ENCODE measurements at regions not wholly inside any gene's neighbourhood (a gene's known extent, or its start where the extent isn't known, plus 50 kb on each side); places are given as distances from the start of the nearest gene placed in this dataset.

DNA sequence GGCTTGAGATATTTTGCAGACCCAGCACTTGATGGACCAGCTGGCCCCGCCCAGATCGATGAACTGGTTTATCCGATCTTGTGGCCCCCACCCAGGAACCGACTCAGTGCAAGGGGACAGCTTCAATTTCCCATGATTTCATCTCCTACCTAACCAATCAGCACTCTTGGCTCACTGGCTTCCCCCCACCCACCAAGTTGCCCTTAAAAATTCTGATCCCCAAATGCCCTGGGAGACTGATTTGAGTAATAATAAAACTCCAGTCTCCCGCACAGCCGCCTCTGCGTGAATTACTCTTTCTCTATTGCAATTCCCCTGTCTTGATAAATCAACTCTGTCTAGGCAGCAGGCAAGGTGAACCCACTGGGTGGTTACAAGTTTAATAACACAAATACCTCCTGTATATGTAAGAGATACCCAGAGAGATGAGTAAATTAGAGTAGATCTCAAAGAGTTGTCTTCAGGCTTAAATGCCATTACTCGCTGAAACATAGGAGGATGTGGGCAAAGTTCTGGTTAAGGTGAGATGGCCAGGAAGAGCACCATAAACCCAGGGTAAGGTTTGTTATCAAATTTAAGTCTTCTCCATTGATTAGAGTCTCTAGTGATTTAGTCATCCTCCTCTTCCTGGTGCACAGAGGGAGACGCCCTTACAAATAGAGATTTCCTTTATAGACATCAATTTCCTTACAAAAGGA is 222.8 kb downstream of the ARL4C start:
- TF ChIP-seq, protein P1, sequence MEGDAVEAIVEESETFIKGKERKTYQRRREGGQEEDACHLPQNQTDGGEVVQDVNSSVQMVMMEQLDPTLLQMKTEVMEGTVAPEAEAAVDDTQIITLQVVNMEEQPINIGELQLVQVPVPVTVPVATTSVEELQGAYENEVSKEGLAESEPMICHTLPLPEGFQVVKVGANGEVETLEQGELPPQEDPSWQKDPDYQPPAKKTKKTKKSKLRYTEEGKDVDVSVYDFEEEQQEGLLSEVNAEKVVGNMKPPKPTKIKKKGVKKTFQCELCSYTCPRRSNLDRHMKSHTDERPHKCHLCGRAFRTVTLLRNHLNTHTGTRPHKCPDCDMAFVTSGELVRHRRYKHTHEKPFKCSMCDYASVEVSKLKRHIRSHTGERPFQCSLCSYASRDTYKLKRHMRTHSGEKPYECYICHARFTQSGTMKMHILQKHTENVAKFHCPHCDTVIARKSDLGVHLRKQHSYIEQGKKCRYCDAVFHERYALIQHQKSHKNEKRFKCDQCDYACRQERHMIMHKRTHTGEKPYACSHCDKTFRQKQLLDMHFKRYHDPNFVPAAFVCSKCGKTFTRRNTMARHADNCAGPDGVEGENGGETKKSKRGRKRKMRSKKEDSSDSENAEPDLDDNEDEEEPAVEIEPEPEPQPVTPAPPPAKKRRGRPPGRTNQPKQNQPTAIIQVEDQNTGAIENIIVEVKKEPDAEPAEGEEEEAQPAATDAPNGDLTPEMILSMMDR (IDR thresholded peaks at IDR 0.05 in 2 of 3, conservative IDR thresholded peaks at IDR 0.05 in 1 of 3; ENCODE audit: borderline replicate concordance in 1 of 3, insufficient read depth in 1 of 3, low read depth in 2 of 3, low read length in 2 of 3) = no peak
- TF ChIP-seq ZFX (IDR thresholded peaks at IDR 0.05) = no peak
- TF ChIP-seq, protein P2, sequence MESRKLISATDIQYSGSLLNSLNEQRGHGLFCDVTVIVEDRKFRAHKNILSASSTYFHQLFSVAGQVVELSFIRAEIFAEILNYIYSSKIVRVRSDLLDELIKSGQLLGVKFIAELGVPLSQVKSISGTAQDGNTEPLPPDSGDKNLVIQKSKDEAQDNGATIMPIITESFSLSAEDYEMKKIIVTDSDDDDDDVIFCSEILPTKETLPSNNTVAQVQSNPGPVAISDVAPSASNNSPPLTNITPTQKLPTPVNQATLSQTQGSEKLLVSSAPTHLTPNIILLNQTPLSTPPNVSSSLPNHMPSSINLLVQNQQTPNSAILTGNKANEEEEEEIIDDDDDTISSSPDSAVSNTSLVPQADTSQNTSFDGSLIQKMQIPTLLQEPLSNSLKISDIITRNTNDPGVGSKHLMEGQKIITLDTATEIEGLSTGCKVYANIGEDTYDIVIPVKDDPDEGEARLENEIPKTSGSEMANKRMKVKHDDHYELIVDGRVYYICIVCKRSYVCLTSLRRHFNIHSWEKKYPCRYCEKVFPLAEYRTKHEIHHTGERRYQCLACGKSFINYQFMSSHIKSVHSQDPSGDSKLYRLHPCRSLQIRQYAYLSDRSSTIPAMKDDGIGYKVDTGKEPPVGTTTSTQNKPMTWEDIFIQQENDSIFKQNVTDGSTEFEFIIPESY (IDR thresholded peaks at IDR 0.05; ENCODE audit: extremely low read depth, insufficient replicate concordance, low read length) = no peak
- no peak for TF ChIP-seq CEBPB (IDR thresholded peaks at IDR 0.05; ENCODE audit: low read depth)
- no peak for TF ChIP-seq SIN3A (IDR thresholded peaks at IDR 0.05; ENCODE audit: low read depth)
- TF ChIP-seq YY1 (IDR thresholded peaks at IDR 0.05; ENCODE audit: extremely low read depth, insufficient replicate concordance, low read depth, low read length) = no peak
- no peak for TF ChIP-seq CBX3 (IDR thresholded peaks at IDR 0.05; ENCODE audit: low read depth)

All from HCT116 (cell line).